ENCODE measurements at regions not wholly inside any gene's neighbourhood (a gene's known extent, or its start where the extent isn't known, plus 50 kb on each side); places are given as distances from the start of the nearest gene placed in this dataset.
"Not testable (repeated sequence)": the region's sequence is repeated elsewhere in the genome, so short reads cannot be mapped to it uniquely, and the experiment has no call there.

GRCh38 chr7:66574768-66575167 lies 53.9 kb upstream of the KCTD7 start:
- not testable (repeated sequence) for DNase-seq (ENCODE audit: low read depth)

DNA sequence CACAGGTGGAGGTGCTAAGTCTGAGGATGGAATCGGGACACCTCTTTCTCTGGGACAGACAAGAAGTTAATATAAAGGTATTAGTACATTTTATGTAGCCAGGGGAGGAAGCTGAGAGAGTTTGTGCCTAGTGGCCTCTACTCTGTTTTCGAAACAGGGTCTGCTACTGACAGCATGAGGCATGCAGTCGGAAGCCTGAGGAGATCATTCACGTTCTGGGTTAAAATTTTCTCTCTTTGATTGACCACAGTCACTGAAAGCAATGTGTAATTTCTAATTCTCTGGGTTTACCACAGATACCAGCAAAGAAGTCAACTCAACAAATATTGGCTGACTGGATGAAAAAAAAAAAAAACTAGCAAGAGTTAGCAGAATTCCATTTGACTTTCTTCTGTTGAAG lies 53.3 kb upstream of the KCTD7 start:
- no peak for DNase-seq (ENCODE audit: low read depth)

GRCh38 chr7:66576646-66577045 lies 52.0 kb upstream of the KCTD7 start:
- DNase-seq (ENCODE audit: low read depth) = no peak

Data from myocyte (in vitro differentiated cells).